GM23338 (cell line): ENCODE measurements at regions not wholly inside any gene's neighbourhood (a gene's known extent, or its start where the extent isn't known, plus 50 kb on each side); places are given as distances from the start of the nearest gene placed in this dataset.

ENCODE experiments used
- ATAC-seq: fragments of 200-7000 bp; cut with Tn5 transposase; 3 replicates; pipeline ENCODE4 v1.9.1; 2020
- DNase-seq: peaks from one replicate; pipeline ENCODE4 v3.0.0-alpha.2; 2015; ENCODE audit warnings: low spot score
- H2AFZ ChIP-seq: fragments of 200-600 bp; sonication (generic); 2 replicates; pipeline ENCODE4 v1.8.0; 2016; ENCODE audit warnings: antibody characterized with exemption, mild to moderate bottlenecking, moderate library complexity
- H3F3A ChIP-seq: fragments of 200-600 bp; sonication (generic); replicated peaks from 2 replicates; pipeline ENCODE4 v1.8.0; 2017; ENCODE audit warnings: antibody characterized with exemption, mixed run types, low read depth
- H3K27ac ChIP-seq: fragments of 200-600 bp; sonication (generic); 2 replicates; pipeline ENCODE4 v1.6.1; 2016; ENCODE audit warnings: low read depth
- H3K27me3 ChIP-seq: fragments of 200-600 bp; sonication (generic); 2 replicates; pipeline ENCODE4 v1.8.0; 2016; ENCODE audit warnings: mild to moderate bottlenecking, mixed run types, moderate library complexity; ENCODE audit not compliant: insufficient read depth
- H3K36me3 ChIP-seq: fragments of 200-600 bp; sonication (generic); 2 replicates; pipeline ENCODE4 v1.8.0; 2016; ENCODE audit warnings: mild to moderate bottlenecking; ENCODE audit not compliant: insufficient read depth
- H3K4me1 ChIP-seq: fragments of 200-600 bp; sonication (generic); 2 replicates; pipeline ENCODE4 v1.8.0; 2016; ENCODE audit warnings: mild to moderate bottlenecking, moderate library complexity; ENCODE audit not compliant: insufficient read depth
- H3K4me2 ChIP-seq: fragments of 200-600 bp; sonication (generic); 2 replicates; pipeline ENCODE4 v1.7.1; 2017; ENCODE audit warnings: mixed run types
- H3K4me3 ChIP-seq: fragments of 200-600 bp; sonication (generic); 2 replicates; pipeline ENCODE4 v1.6.1; 2016; ENCODE audit warnings: mixed run types
- H3K79me2 ChIP-seq: fragments of 200-600 bp; sonication (generic); replicated peaks from 2 replicates; pipeline ENCODE4 v1.8.0; 2017; ENCODE audit warnings: mild to moderate bottlenecking; ENCODE audit not compliant: insufficient read depth
- H3K9me2 ChIP-seq: fragments of 200-600 bp; sonication (generic); 2 replicates; pipeline ENCODE4 v1.8.0; 2017; ENCODE audit not compliant: insufficient read depth
- H4K20me1 ChIP-seq: fragments of 200-600 bp; sonication (generic); replicated peaks from 2 replicates; pipeline ENCODE4 v1.8.0; 2017; ENCODE audit warnings: mild to moderate bottlenecking; ENCODE audit not compliant: insufficient read depth
- H3K27ac Mint-ChIP-seq: 2 replicates; pipeline ENCODE4 v1.8.0; 2020; ENCODE audit warnings: inconsistent platforms, mild to moderate bottlenecking, moderate library complexity, mixed read lengths
- H3K27me3 Mint-ChIP-seq: 3 replicates; pipeline ENCODE4 v1.8.0; 2022; ENCODE audit warnings: low read depth, mild to moderate bottlenecking, moderate library complexity, mixed read lengths, inconsistent platforms; ENCODE audit not compliant: insufficient read depth, poor library complexity
- H3K36me3 Mint-ChIP-seq: 3 replicates; pipeline ENCODE4 v1.8.0; 2021; ENCODE audit warnings: low read depth, mild to moderate bottlenecking, inconsistent platforms, moderate library complexity, mixed read lengths
- H3K4me1 Mint-ChIP-seq: 3 replicates; pipeline ENCODE4 v1.8.0; 2020; ENCODE audit warnings: mild to moderate bottlenecking, inconsistent platforms, mixed read lengths
- H3K4me3 Mint-ChIP-seq: 3 replicates; pipeline ENCODE4 v1.8.0; 2021; ENCODE audit warnings: moderate library complexity, mild to moderate bottlenecking, inconsistent platforms, mixed read lengths
- H3K9me3 Mint-ChIP-seq: 3 replicates; pipeline ENCODE4 v1.8.0; 2020; ENCODE audit warnings: moderate library complexity, mild to moderate bottlenecking, inconsistent platforms, mixed read lengths
- CREB1 ChIP-seq: fragments of 250-450 bp; sonication (Bioruptor Pico); IDR thresholded peaks from 2 replicates; pipeline ENCODE4 v1.5.0; 2020; ENCODE audit warnings: low read depth, mild to moderate bottlenecking, moderate library complexity
- CTCF ChIP-seq, 2 experiments: fragments of 200-600 bp in 1 of 2; sonication (generic) in 1 of 2; conservative IDR thresholded peaks; 2 replicates each; pipeline versions ENCODE4 v1.5.1 to v1.6.1; 2016 to 2017; ENCODE audit warnings: antibody characterized with exemption in 2 of 2, low read depth in 2 of 2, mild to moderate bottlenecking in 2 of 2, moderate library complexity in 1 of 2
- ETS1 ChIP-seq: IDR thresholded peaks from 2 replicates; pipeline ENCODE4 v1.6.1; 2016; ENCODE audit warnings: antibody characterized with exemption
- EZH2 ChIP-seq: fragments of 200-600 bp; sonication (generic); IDR thresholded peaks from one replicate; pipeline ENCODE4 v1.8.0; 2017; ENCODE audit warnings: antibody characterized with exemption, mild to moderate bottlenecking, low read depth; ENCODE audit not compliant: unreplicated experiment
- EZH2phosphoT487 ChIP-seq: fragments of 200-600 bp; sonication (generic); IDR thresholded peaks from one replicate; pipeline ENCODE4 v1.8.1; 2018; ENCODE audit warnings: antibody characterized with exemption; ENCODE audit not compliant: unreplicated experiment
- NANOG ChIP-seq: IDR thresholded peaks from 2 replicates; pipeline ENCODE4 v1.6.1; 2016; ENCODE audit warnings: antibody characterized with exemption, borderline replicate concordance
- REST ChIP-seq: IDR thresholded peaks from one replicate; pipeline ENCODE4 v1.6.1; 2018; ENCODE audit warnings: antibody characterized with exemption; ENCODE audit not compliant: unreplicated experiment
- ZNF114 ChIP-seq: fragments of 250-450 bp; sonication (Bioruptor Pico); IDR thresholded peaks from 2 replicates; pipeline ENCODE4 v1.5.0; 2020; ENCODE audit warnings: mild to moderate bottlenecking, moderate library complexity
- ZNF462 ChIP-seq: fragments of 250-450 bp; sonication (Bioruptor Pico); IDR thresholded peaks from 2 replicates; pipeline ENCODE4 v1.5.0; 2020; ENCODE audit warnings: mild to moderate bottlenecking, moderate library complexity

- DNase-seq, result no peak
- Histone ChIP-seq H2AFZ (no peak overlapping the region), H3K79me2 (no peaks in the 10 kb centered on the region), H3F3A (no peaks in the 10 kb centered on the region), H3K9me2 (no peaks in the 10 kb centered on the region), H3K36me3 (no peaks in the 10 kb centered on the region), H3K27me3 (no peaks in the 10 kb centered on the region), H3K27ac (no peak overlapping the region), H4K20me1 (no peaks in the 10 kb centered on the region), H3K4me1 (no peaks in the 10 kb centered on the region), H3K4me2 (no peak overlapping the region), H3K4me3 (no peak overlapping the region)
- no peak for ATAC-seq
- no peaks in the 10 kb centered on the region for H3K36me3 Mint-ChIP-seq
- TF ChIP-seq EZH2phosphoT487 (no peak), ZNF114 (CRISPR knock-in tag) (no peak), ETS1 (no peak), CTCF (conservative IDR thresholded peaks at IDR 0.05; ENCODE audit: low read depth in 2 of 2) (no peak), ZNF462 (CRISPR knock-in tag) (no peak), NANOG (no peak), REST (no peak), EZH2 (no peak), CREB1 (CRISPR knock-in tag) (no peak)
- H3K27ac Mint-ChIP-seq, result no peak overlapping the region
- H3K9me3 Mint-ChIP-seq, result no peaks in the 10 kb centered on the region
- no peaks in the 10 kb centered on the region for H3K27me3 Mint-ChIP-seq
- no peak overlapping the region for H3K4me3 Mint-ChIP-seq
- peaks cover 8% of the 10 kb centered on the region; the same call in 2 of the 3 replicates for H3K4me1 Mint-ChIP-seq
These were observed 148.0 kb downstream of the KCNJ12 start for GRCh38 chr17:21524211-21524591.
